SK-N-SH (cell line): ENCODE measurements at regions not wholly inside any gene's neighbourhood (a gene's known extent, or its start where the extent isn't known, plus 50 kb on each side); places are given as distances from the start of the nearest gene placed in this dataset.

Source experiments
- CTCF ChIA-PET: fragments of 300-600, 350-600 bp; formaldehyde crosslinking; extraction: SDS; loops from one replicate; lab custom pipeline; 2021; lab: Yijun Ruan, JAX
- POLR2A ChIA-PET: fragments of 350-600 bp; sonication (Branson Sonifier 250); formaldehyde crosslinking; extraction: SDS; loops from one replicate; lab custom pipeline; 2020; ENCODE audit warnings: antibody characterized with exemption, inconsistent platforms; lab: Yijun Ruan, JAX
- DNase-seq: peaks from one replicate; pipeline ENCODE4 v3.0.0; 2012
- H2AFZ ChIP-seq: fragments of 200-600 bp; sonication (generic); 2 replicates; pipeline ENCODE4 v1.8.1; 2016; ENCODE audit warnings: antibody characterized with exemption, mild to moderate bottlenecking, low read depth
- H3F3A ChIP-seq: fragments of 200-600 bp; sonication (generic); replicated peaks from 2 replicates; pipeline ENCODE3; 2016; ENCODE audit warnings: antibody characterized with exemption, mild to moderate bottlenecking; ENCODE audit not compliant: insufficient read depth
- H3K27ac ChIP-seq, 2 experiments: fragments of 200-500 bp in 1 of 2; fragments of 200-600 bp in 1 of 2; sonication (Bioruptor generic) in 1 of 2; sonication (generic), shearing (Covaris generic) in 1 of 2; 2 replicates each; pipeline versions ENCODE4 v1.5.1 to v1.6.1; 2014 to 2016; ENCODE audit warnings: low read depth in 2 of 2, inconsistent platforms in 1 of 2, low read length in 1 of 2, mild to moderate bottlenecking in 1 of 2, mixed read lengths in 1 of 2
- H3K27me3 ChIP-seq: fragments of 200-600 bp; sonication (generic), shearing (Covaris generic); 2 replicates; pipeline ENCODE4 v1.6.1; 2016; ENCODE audit warnings: mixed run types; ENCODE audit not compliant: insufficient read depth
- H3K36me3 ChIP-seq, 2 experiments: fragments of 200-500 bp in 1 of 2; fragments of 200-600 bp in 1 of 2; sonication (Bioruptor generic) in 1 of 2; sonication (generic) in 1 of 2; replicated peaks in 1 of 2; 2 replicates each; pipeline versions ENCODE3 to v1.5.1; 2014 to 2016; ENCODE audit warnings: low read length in 1 of 2, mild to moderate bottlenecking in 1 of 2; ENCODE audit not compliant: insufficient read depth in 2 of 2, control insufficient read depth in 1 of 2
- H3K4me1 ChIP-seq, 2 experiments: fragments of 200-500 bp in 1 of 2; fragments of 200-600 bp in 1 of 2; sonication (Bioruptor generic) in 1 of 2; sonication (generic), shearing (Covaris generic) in 1 of 2; 2 replicates each; pipeline versions ENCODE4 v1.5.1 to v1.6.1; 2014 to 2016; ENCODE audit warnings: low read depth in 1 of 2, low read length in 1 of 2, mixed run types in 1 of 2; ENCODE audit not compliant: insufficient read depth in 2 of 2, control insufficient read depth in 1 of 2
- H3K4me2 ChIP-seq: fragments of 200-600 bp; sonication (generic), shearing (Covaris generic); 2 replicates; pipeline ENCODE4 v1.6.1; 2017; ENCODE audit warnings: mixed run types
- H3K4me3 ChIP-seq, 2 experiments: fragments of 200-500 bp in 1 of 2; fragments of 200-600 bp in 1 of 2; sonication (Bioruptor generic) in 1 of 2; sonication (generic), shearing (Covaris generic) in 1 of 2; 2 replicates each; pipeline versions ENCODE4 v1.5.1 to v1.8.1; 2014 to 2016; ENCODE audit warnings: low read depth in 2 of 2, inconsistent platforms in 1 of 2, low read length in 1 of 2, mild to moderate bottlenecking in 1 of 2, mixed read lengths in 1 of 2, moderate library complexity in 1 of 2
- H3K79me2 ChIP-seq: fragments of 200-600 bp; sonication (generic); 2 replicates; pipeline ENCODE4 v1.8.1; 2017; ENCODE audit warnings: mild to moderate bottlenecking; ENCODE audit not compliant: insufficient read depth
- H3K9ac ChIP-seq: fragments of 200-600 bp; sonication (generic); 2 replicates; pipeline ENCODE4 v1.6.1; 2017; ENCODE audit warnings: mixed run types
- H3K9me2 ChIP-seq: fragments of 200-600 bp; sonication (generic); 2 replicates; pipeline ENCODE4 v1.6.1; 2017; ENCODE audit warnings: mixed run types
- H3K9me3 ChIP-seq: fragments of 200-600 bp; sonication (generic); 2 replicates; pipeline ENCODE4 v1.6.1; 2017; ENCODE audit warnings: mixed run types, mild to moderate bottlenecking, moderate library complexity
- H4K20me1 ChIP-seq: fragments of 200-600 bp; sonication (generic); 2 replicates; pipeline ENCODE4 v1.6.1; 2017; ENCODE audit warnings: mild to moderate bottlenecking, mixed run types; ENCODE audit not compliant: insufficient read depth
- CTCF ChIP-seq: fragments of 200-600 bp; sonication (generic); IDR thresholded peaks from 2 replicates; pipeline ENCODE4 v1.6.1; 2017; ENCODE audit warnings: antibody characterized with exemption, mild to moderate bottlenecking, moderate library complexity
- ELF1 ChIP-seq: IDR thresholded peaks from 2 replicates; pipeline ENCODE4 v1.4.0; 2012
- EP300 ChIP-seq, 2 experiments: IDR thresholded peaks; 2 replicates each; pipeline versions ENCODE4 v1.4.0 to v1.6.1; 2012; ENCODE audit warnings: borderline replicate concordance in 1 of 2, low read depth in 1 of 2, low read length in 1 of 2
- EZH2phosphoT487 ChIP-seq: fragments of 200-600 bp; sonication (generic); IDR thresholded peaks from 2 replicates; pipeline ENCODE4 v1.6.1; 2017; ENCODE audit warnings: low read depth, mixed run types, mild to moderate bottlenecking, antibody characterized with exemption, moderate library complexity, borderline replicate concordance
- FOSL2 ChIP-seq: IDR thresholded peaks from 2 replicates; pipeline ENCODE4 v1.4.0; 2012; ENCODE audit warnings: low read depth, mild to moderate bottlenecking, moderate library complexity, borderline replicate concordance
- FOXJ3 ChIP-seq: sonication (generic); formaldehyde crosslinking; IDR thresholded peaks from 2 replicates; pipeline ENCODE4 v1.5.1; 2020; ENCODE audit warnings: mild to moderate bottlenecking, missing genetic modification reagents
- FOXM1 ChIP-seq: IDR thresholded peaks from 2 replicates; pipeline ENCODE4 v1.4.0; 2012; ENCODE audit warnings: low read depth, mild to moderate bottlenecking
- GATA2 ChIP-seq: sonication (generic); formaldehyde crosslinking; IDR thresholded peaks from 2 replicates; pipeline ENCODE4 v1.5.0; 2020; ENCODE audit warnings: mild to moderate bottlenecking, missing genetic modification reagents
- IRF3 ChIP-seq: fragments of 150-350 bp; IDR thresholded peaks from 2 replicates; pipeline ENCODE4 v1.6.1; 2016; ENCODE audit warnings: mild to moderate bottlenecking, low read depth, low read length
- MXI1 ChIP-seq: IDR thresholded peaks from 2 replicates; pipeline ENCODE4 v1.6.1; 2012; ENCODE audit warnings: mild to moderate bottlenecking, low read depth, low read length, improper control_type of control experiment
- NFIC ChIP-seq: IDR thresholded peaks from 2 replicates; pipeline ENCODE4 v1.4.0; 2012; ENCODE audit warnings: borderline replicate concordance
- NRF1 ChIP-seq: IDR thresholded peaks from 2 replicates; pipeline ENCODE4 v1.6.1; 2012; ENCODE audit warnings: low read depth, mild to moderate bottlenecking, low read length
- RCOR1 ChIP-seq: fragments of 150-350 bp; IDR thresholded peaks from 2 replicates; pipeline ENCODE4 v1.6.1; 2017; ENCODE audit warnings: antibody characterized with exemption, low read length
- RFX5 ChIP-seq: IDR thresholded peaks from 2 replicates; pipeline ENCODE4 v1.6.1; 2012; ENCODE audit warnings: mild to moderate bottlenecking, improper control_type of control experiment, low read length
- RXRA ChIP-seq: IDR thresholded peaks from 2 replicates; pipeline ENCODE4 v1.4.0; 2012; ENCODE audit warnings: low read depth, mild to moderate bottlenecking, borderline replicate concordance
- SIN3A ChIP-seq: IDR thresholded peaks from 2 replicates; pipeline ENCODE4 v1.6.1; 2012; ENCODE audit warnings: low read depth, mild to moderate bottlenecking, low read length, moderate library complexity, borderline replicate concordance
- SMC3 ChIP-seq: IDR thresholded peaks from 2 replicates; pipeline ENCODE4 v1.6.1; 2012; ENCODE audit warnings: low read depth, low read length, improper control_type of control experiment
- TAF1 ChIP-seq: IDR thresholded peaks from 2 replicates; pipeline ENCODE4 v1.6.1; 2012; ENCODE audit warnings: low read depth, mild to moderate bottlenecking, low read length, moderate library complexity, borderline replicate concordance
- TEAD4 ChIP-seq: IDR thresholded peaks from 2 replicates; pipeline ENCODE4 v1.4.0; 2012; ENCODE audit warnings: mild to moderate bottlenecking, borderline replicate concordance; ENCODE audit not compliant: insufficient read depth
- USF2 ChIP-seq: fragments of 150-350 bp; IDR thresholded peaks from 2 replicates; pipeline ENCODE4 v1.6.1; 2017; ENCODE audit warnings: antibody characterized with exemption, low read length, low read depth, borderline replicate concordance
- YY1 ChIP-seq: IDR thresholded peaks from 2 replicates; pipeline ENCODE4 v1.4.0; 2012; ENCODE audit warnings: low read depth, mild to moderate bottlenecking
- WGBS: methylation state at CpG from one replicate; pipeline ENCODE4 v1.1.6; 2017; ENCODE audit warnings: low lambda C conversion rate; 5-methylcytosine and 5-hydroxymethylcytosine counted together
- TF ChIP-seq, protein P1 (sequence below): IDR thresholded peaks from 2 replicates; pipeline ENCODE4 v1.4.0; 2012; ENCODE audit warnings: low read depth, borderline replicate concordance

GRCh38 chr6:67336014-67336413 is 1299.1 kb upstream of the ADGRB3 start:
- no peaks in the 10 kb centered on the region for H3F3A ChIP-seq
- H3K36me3 ChIP-seq: no peaks in the 10 kb centered on the region
- no peaks in the 10 kb centered on the region for H3K9me2 ChIP-seq
- no peaks in the 10 kb centered on the region for H4K20me1 ChIP-seq
- no peak overlapping the region for H3K9ac ChIP-seq
- no peaks in the 10 kb centered on the region for H3K27me3 ChIP-seq
- no peaks in the 10 kb centered on the region for H3K4me1 ChIP-seq
- TF ChIP-seq IRF3: no peak
- TF ChIP-seq, protein P1, sequence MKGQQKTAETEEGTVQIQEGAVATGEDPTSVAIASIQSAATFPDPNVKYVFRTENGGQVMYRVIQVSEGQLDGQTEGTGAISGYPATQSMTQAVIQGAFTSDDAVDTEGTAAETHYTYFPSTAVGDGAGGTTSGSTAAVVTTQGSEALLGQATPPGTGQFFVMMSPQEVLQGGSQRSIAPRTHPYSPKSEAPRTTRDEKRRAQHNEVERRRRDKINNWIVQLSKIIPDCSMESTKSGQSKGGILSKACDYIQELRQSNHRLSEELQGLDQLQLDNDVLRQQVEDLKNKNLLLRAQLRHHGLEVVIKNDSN: no peak
- TF ChIP-seq FOXJ3 (CRISPR knock-in tag): no peak
- no peak for TF ChIP-seq CTCF
- TF ChIP-seq TAF1: no peak
- no peak for TF ChIP-seq ELF1
- no peak for TF ChIP-seq RFX5
- TF ChIP-seq NFIC: no peak
- no peak for TF ChIP-seq SIN3A
- no peak for TF ChIP-seq USF2
- TF ChIP-seq NRF1: no peak
- TF ChIP-seq RXRA: no peak
- no peak overlapping the region for H3K4me2 ChIP-seq
- no peaks in the 10 kb centered on the region for H3K9me3 ChIP-seq
- ChIA-PET POLR2A (no interaction called here), CTCF (interaction anchor here (1.0 to 1.3 kb wide), 2 partner anchors 15 to 51 kb away, joined by 4 read pairs; no protein-coding TSS in a partner anchor)
- H3K4me3 ChIP-seq: no peak overlapping the region
- 45% methylated on average over 3 of the region's 3 CpGs for WGBS
- H3K79me2 ChIP-seq: no peaks in the 10 kb centered on the region
- H2AFZ ChIP-seq: no peak overlapping the region
- H3K27ac ChIP-seq: no peak overlapping the region
- no peak for DNase-seq

DNA sequence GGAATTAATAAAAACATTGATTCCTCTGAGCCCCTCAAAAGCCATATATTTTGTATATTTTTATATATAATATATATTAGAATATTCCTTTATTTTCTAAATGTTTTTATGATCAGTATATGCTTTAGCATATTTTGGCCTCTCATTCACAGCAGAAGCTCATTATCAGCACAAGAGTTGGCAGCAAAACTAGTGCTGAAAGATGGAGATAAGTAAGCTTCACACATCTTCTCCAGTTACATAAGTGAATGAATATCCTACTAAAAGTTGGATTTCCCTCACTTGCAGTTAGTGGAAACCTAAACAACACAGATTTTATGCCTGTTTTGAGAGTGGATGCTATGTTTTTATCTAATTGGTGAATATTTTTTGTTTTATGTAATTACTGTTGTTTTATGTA is 1303.8 kb upstream of the ADGRB3 start:
- no peaks in the 10 kb centered on the region for H3K4me1 ChIP-seq
- H3K27me3 ChIP-seq: no peaks in the 10 kb centered on the region
- H3K4me2 ChIP-seq: no peak overlapping the region
- no peak overlapping the region for H2AFZ ChIP-seq
- H3K9me3 ChIP-seq: no peaks in the 10 kb centered on the region
- DNase-seq: no peak
- H3K4me3 ChIP-seq: no peak overlapping the region
- no peaks in the 10 kb centered on the region for H3K79me2 ChIP-seq
- H3K9me2 ChIP-seq: no peaks in the 10 kb centered on the region
- ChIA-PET POLR2A (no interaction called here), CTCF (no interaction called here)
- H3K27ac ChIP-seq: no peak overlapping the region
- no peak overlapping the region for H3K9ac ChIP-seq
- no peaks in the 10 kb centered on the region for H3K36me3 ChIP-seq
- no peaks in the 10 kb centered on the region for H4K20me1 ChIP-seq
- H3F3A ChIP-seq: no peaks in the 10 kb centered on the region
- TF ChIP-seq FOSL2 (no peak), RCOR1 (no peak), USF2 (no peak), EZH2phosphoT487 (no peak), MXI1 (no peak), RXRA (no peak), IRF3 (no peak), GATA2 (no peak), FOXM1 (no peak), FOXJ3 (CRISPR knock-in tag) (no peak), YY1 (no peak), EP300 (IDR thresholded peaks at IDR 0.05; ENCODE audit: borderline replicate concordance in 1 of 2, low read depth in 1 of 2, low read length in 1 of 2) (no peak), TEAD4 (no peak), SMC3 (no peak)
